ENCODE measurements at regions not wholly inside any gene's neighbourhood (a gene's known extent, or its start where the extent isn't known, plus 50 kb on each side); places are given as distances from the start of the nearest gene placed in this dataset.

- TF ChIP-seq CHD7 (IDR thresholded peaks at IDR 0.05; ENCODE audit: insufficient replicate concordance, low read length) (no peak), KDM5A (IDR thresholded peaks at IDR 0.05; ENCODE audit: low read length) (no peak), TEAD4 (IDR thresholded peaks at IDR 0.05; ENCODE audit: low read depth, low read length) (no peak), SIRT6 (IDR thresholded peaks at IDR 0.05; ENCODE audit: low read length) (no peak), HDAC6 (IDR thresholded peaks at IDR 0.05; ENCODE audit: low read depth, low read length) (no peak), HDAC2 (IDR thresholded peaks at IDR 0.05; ENCODE audit: borderline replicate concordance in 1 of 2, low read depth in 2 of 2, low read length in 2 of 2) (no peak), FOSL1 (IDR thresholded peaks at IDR 0.05; ENCODE audit: insufficient read depth, low read depth, low read length) (no peak), SIX5 (IDR thresholded peaks at IDR 0.05; ENCODE audit: low read depth, low read length) (no peak), SIN3A (conservative IDR thresholded peaks at IDR 0.05 in 1 of 2, IDR thresholded peaks at IDR 0.05 in 1 of 2; ENCODE audit: low read depth in 1 of 2, low read length in 2 of 2) (no peak), MAFK (IDR thresholded peaks at IDR 0.05; ENCODE audit: low read depth, low read length) (no peak), BRCA1 (IDR thresholded peaks at IDR 0.05; ENCODE audit: low read depth, low read length) (no peak), EZH2 (IDR thresholded peaks at IDR 0.05; ENCODE audit: low read depth, low read length, severe bottlenecking) (no peak), JUND (IDR thresholded peaks at IDR 0.05; ENCODE audit: low read length) (no peak)
These were observed 676.1 kb upstream of the TMEM132C start (continued) for GRCh38 chr12:127590868-127591267.
